Activated CD4-positive, alpha-beta T cell treated with anti-CD3 and anti-CD28 coated beads for 36 hours (primary cell): ENCODE measurements at regions not wholly inside any gene's neighbourhood (a gene's known extent, or its start where the extent isn't known, plus 50 kb on each side); places are given as distances from the start of the nearest gene placed in this dataset.

Source experiments
- ATAC-seq: fragments of 200-7000 bp; cut with Tn5 transposase; one replicate; pipeline ENCODE4 v1.10.0; 2021; ENCODE audit warnings: mild to moderate bottlenecking, moderate library complexity
- CTCF ChIA-PET: fragments of 350-600 bp; sonication (Branson Sonifier 250); formaldehyde crosslinking; loops from one replicate; lab custom pipeline; 2021; ENCODE audit warnings: antibody characterized with exemption; lab: Charles Lee
- POLR2A ChIA-PET: fragments of 350-600 bp; sonication (Branson Sonifier 250); formaldehyde crosslinking; loops from one replicate; lab custom pipeline; 2021; ENCODE audit warnings: antibody characterized with exemption, inconsistent platforms; lab: Charles Lee
- DNase-seq: peaks from one replicate; pipeline ENCODE4 v3.0.0-alpha.2; 2020
- H3K27ac Mint-ChIP-seq: one replicate; pipeline ENCODE4 v1.8.0; 2021; ENCODE audit warnings: mixed read lengths
- H3K27me3 Mint-ChIP-seq: one replicate; pipeline ENCODE4 v1.8.0; 2021; ENCODE audit warnings: mixed read lengths
- H3K36me3 Mint-ChIP-seq: one replicate; pipeline ENCODE4 v1.8.0; 2021; ENCODE audit warnings: low read depth, mixed read lengths
- H3K4me1 Mint-ChIP-seq: one replicate; pipeline ENCODE4 v1.8.0; 2021; ENCODE audit warnings: mixed read lengths
- H3K4me3 Mint-ChIP-seq: one replicate; pipeline ENCODE4 v1.8.0; 2021; ENCODE audit warnings: mild to moderate bottlenecking, moderate library complexity, mixed read lengths
- H3K9me3 Mint-ChIP-seq: one replicate; pipeline ENCODE4 v1.8.0; 2021; ENCODE audit warnings: low read depth, mixed read lengths
- intact Hi-C, 2 experiments: fragments of 100-400 bp; cut with DNase I in 1 of 2; cut with micrococcal nuclease in 1 of 2; formaldehyde crosslinking; loops; one replicate each; pipeline versions ENCODE4 v1.14.2 to v1.15.1; 2022 to 2024; cut with DNase I, micrococcal nuclease

DNA sequence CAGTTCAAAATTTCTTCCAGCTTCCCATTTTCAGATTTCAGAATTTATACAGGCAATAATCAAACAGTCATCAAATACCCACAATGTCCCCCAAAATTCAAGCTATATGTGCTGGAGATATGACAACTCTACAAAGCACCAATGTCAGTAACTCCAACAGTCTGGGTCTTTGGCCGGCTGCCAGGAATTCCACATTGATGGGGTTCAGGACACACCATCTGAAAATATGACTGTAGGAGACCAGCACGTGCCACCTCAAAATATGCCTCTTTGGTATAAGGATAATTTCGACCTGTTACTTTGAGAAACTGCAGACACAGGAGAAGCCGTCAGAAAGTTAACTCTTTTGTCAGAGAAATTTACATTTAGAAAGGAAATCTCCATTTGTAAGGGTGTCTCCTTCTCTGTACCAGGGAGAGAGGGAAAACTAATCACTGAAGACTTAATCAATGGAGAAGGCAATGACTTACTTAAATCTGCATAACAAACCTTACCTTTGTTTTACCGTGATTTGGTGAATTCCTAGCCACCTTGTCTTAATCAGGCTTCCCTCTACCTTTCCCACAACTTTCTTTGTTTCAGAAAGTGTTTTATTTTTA, 594.3 kb upstream of the CDH5 start:
- no peak overlapping the region for H3K4me3 Mint-ChIP-seq
- no peaks in the 10 kb centered on the region for H3K4me1 Mint-ChIP-seq
- intact Hi-C loops = no loop called here
- peaks cover 4% of the 10 kb centered on the region for H3K27me3 Mint-ChIP-seq
- no peaks in the 10 kb centered on the region for H3K36me3 Mint-ChIP-seq
- H3K9me3 Mint-ChIP-seq = peaks cover 14% of the 10 kb centered on the region
- DNase-seq = no peak
- ATAC-seq = no peak
- ChIA-PET CTCF (no interaction called here), POLR2A (no interaction called here)
- H3K27ac Mint-ChIP-seq = no peak overlapping the region

GRCh38 chr16:65771707-65772106, 594.8 kb upstream of the CDH5 start:
- intact Hi-C loops = no loop called here
- CTCF ChIA-PET = no interaction called here
- POLR2A ChIA-PET = no interaction called here
- H3K9me3 Mint-ChIP-seq = peaks cover 11% of the 10 kb centered on the region
- no peaks in the 10 kb centered on the region for H3K36me3 Mint-ChIP-seq
- no peak for DNase-seq
- no peak for ATAC-seq
- peaks cover 4% of the 10 kb centered on the region for H3K27me3 Mint-ChIP-seq
- no peaks in the 10 kb centered on the region for H3K4me1 Mint-ChIP-seq
- H3K27ac Mint-ChIP-seq = no peak overlapping the region
- no peak overlapping the region for H3K4me3 Mint-ChIP-seq

GRCh38 chr16:65770752-65771151, 595.7 kb upstream of the CDH5 start:
- no peaks in the 10 kb centered on the region for H3K4me1 Mint-ChIP-seq
- H3K4me3 Mint-ChIP-seq = no peak overlapping the region
- ChIA-PET POLR2A (no interaction called here), CTCF (no interaction called here)
- ATAC-seq (no peak), DNase-seq (no peak)
- no peak overlapping the region for H3K27ac Mint-ChIP-seq
- intact Hi-C loops = no loop called here
- H3K27me3 Mint-ChIP-seq = peaks cover 4% of the 10 kb centered on the region
- H3K36me3 Mint-ChIP-seq = no peaks in the 10 kb centered on the region
- H3K9me3 Mint-ChIP-seq = peaks cover 11% of the 10 kb centered on the region

GRCh38 chr16:65769776-65770438, 596.6 kb upstream of the CDH5 start:
- Mint-ChIP-seq H3K4me3 (no peak overlapping the region), H3K27ac (no peak overlapping the region), H3K36me3 (no peaks in the 10 kb centered on the region), H3K27me3 (peaks cover 4% of the 10 kb centered on the region), H3K4me1 (no peaks in the 10 kb centered on the region), H3K9me3 (peaks cover 11% of the 10 kb centered on the region)
- ATAC-seq (no peak), DNase-seq (no peak)
- ChIA-PET CTCF (interaction anchor here (0.6 kb wide), 1 partner anchor 358 kb away, joined by 3 read pairs; no protein-coding TSS in a partner anchor), POLR2A (no interaction called here)
- intact Hi-C loops = no loop called here

DNA sequence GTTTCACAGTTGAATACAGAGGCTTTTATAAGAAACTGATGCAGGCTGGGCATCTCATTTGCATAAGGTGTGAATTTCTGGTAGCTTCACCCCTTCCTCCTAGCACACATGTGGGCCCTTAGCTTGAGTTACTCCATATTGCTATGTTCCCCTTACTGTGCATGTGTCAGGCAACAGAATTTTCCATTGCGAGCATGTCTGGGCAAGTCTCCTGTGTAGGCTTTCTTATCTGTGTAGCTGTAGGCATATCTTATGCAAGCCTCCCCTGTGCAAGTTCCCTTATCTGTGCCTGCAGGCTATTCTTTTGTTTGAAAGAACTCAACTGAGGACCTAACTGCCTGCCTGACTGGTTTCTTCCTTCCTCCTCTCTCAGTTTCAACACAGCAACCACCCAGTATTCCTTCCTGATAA, 597.4 kb upstream of the CDH5 start:
- ATAC-seq (no peak), DNase-seq (no peak)
- no peak overlapping the region for H3K27ac Mint-ChIP-seq
- H3K9me3 Mint-ChIP-seq = peaks cover 11% of the 10 kb centered on the region
- H3K36me3 Mint-ChIP-seq = no peaks in the 10 kb centered on the region
- H3K27me3 Mint-ChIP-seq = peaks cover 4% of the 10 kb centered on the region
- ChIA-PET POLR2A (interaction anchor here (0.7 kb wide), 1 partner anchor 1274 kb away, joined by 3 read pairs; no protein-coding TSS in a partner anchor), CTCF (no interaction called here)
- H3K4me1 Mint-ChIP-seq = no peaks in the 10 kb centered on the region
- H3K4me3 Mint-ChIP-seq = no peak overlapping the region
- intact Hi-C loops = no loop called here

GRCh38 chr16:65767125-65767524, 599.4 kb upstream of the CDH5 start:
- Mint-ChIP-seq H3K9me3 (peaks cover 11% of the 10 kb centered on the region), H3K27ac (no peak overlapping the region), H3K27me3 (peaks cover 6% of the 10 kb centered on the region), H3K4me3 (no peak overlapping the region), H3K36me3 (no peaks in the 10 kb centered on the region), H3K4me1 (no peaks in the 10 kb centered on the region)
- DNase-seq (no peak), ATAC-seq (no peak)
- ChIA-PET CTCF (no interaction called here), POLR2A (no interaction called here)
- intact Hi-C loops = no loop called here

DNA sequence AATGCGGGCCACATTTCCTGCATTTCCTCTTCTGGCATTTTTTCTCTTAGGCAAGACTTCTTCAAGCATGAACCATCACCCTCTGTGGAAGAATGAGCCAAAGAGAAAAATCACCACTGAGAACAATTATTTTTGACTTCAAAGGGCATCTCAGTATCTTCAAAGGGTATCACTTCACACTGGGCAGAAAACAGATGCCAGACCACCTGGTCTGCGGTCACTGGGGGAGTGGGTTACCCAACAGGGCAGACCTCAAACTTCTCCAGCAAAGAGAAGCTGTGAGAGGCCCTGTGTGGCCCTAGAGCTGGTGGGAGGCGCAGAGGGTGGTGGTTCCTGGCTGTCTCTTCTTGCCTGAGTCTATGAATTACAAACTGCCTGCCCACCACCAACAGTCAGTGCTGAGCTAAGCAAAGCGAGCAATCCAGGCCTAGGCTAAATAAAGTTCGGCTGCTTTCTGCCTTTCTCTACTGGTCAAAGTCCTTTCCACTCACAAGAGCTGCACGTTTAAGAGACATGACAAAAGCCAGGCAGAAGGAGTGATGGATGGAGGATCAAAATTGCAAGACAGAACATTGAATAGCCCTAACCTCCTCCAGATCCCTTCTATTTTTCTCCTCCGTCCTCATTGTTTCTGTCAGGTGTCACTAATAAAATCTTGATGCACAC, 602.7 kb upstream of the CDH5 start:
- Mint-ChIP-seq H3K36me3 (no peaks in the 10 kb centered on the region), H3K27ac (no peak overlapping the region), H3K27me3 (peaks cover 2% of the 10 kb centered on the region), H3K9me3 (no peaks in the 10 kb centered on the region), H3K4me3 (no peak overlapping the region), H3K4me1 (no peaks in the 10 kb centered on the region)
- ChIA-PET CTCF (no interaction called here), POLR2A (no interaction called here)
- intact Hi-C loops = no loop called here
- DNase-seq (no peak), ATAC-seq (no peak)

DNA sequence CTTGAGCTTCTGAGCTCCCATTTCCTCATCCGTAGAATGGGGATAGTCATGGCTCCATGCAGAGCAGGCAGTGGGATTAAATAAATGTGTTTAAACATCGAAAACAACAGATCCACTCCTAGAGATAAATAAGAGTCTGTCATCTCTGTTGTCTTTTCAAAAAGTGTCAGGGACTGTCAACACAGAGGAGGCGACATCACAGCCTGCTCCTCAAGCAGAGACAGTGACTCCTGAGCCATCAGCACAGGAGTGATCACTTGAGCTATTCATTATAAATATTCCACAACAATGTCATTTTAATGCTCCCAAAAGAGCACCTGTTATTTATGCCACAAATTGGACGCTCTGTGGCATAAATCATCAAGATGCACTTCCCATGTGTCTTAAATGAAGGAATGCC, 605.6 kb upstream of the CDH5 start:
- POLR2A ChIA-PET = no interaction called here
- Mint-ChIP-seq H3K27me3 (peaks cover 2% of the 10 kb centered on the region), H3K4me3 (no peak overlapping the region), H3K9me3 (no peaks in the 10 kb centered on the region), H3K36me3 (no peaks in the 10 kb centered on the region), H3K27ac (no peak overlapping the region), H3K4me1 (no peaks in the 10 kb centered on the region)
- intact Hi-C loops = no loop called here
- CTCF ChIA-PET = no interaction called here
- ATAC-seq (no peak), DNase-seq (no peak)

GRCh38 chr16:65758620-65759019, 607.9 kb upstream of the CDH5 start:
- Mint-ChIP-seq H3K27me3 (peaks cover 2% of the 10 kb centered on the region), H3K9me3 (no peaks in the 10 kb centered on the region), H3K36me3 (no peaks in the 10 kb centered on the region), H3K27ac (no peak overlapping the region), H3K4me3 (no peak overlapping the region), H3K4me1 (no peaks in the 10 kb centered on the region)
- POLR2A ChIA-PET = no interaction called here
- CTCF ChIA-PET = no interaction called here
- no peak for DNase-seq
- no peak for ATAC-seq
- intact Hi-C loops = no loop called here

GRCh38 chr16:65757064-65757463, 609.4 kb upstream of the CDH5 start:
- Mint-ChIP-seq H3K4me3 (no peak overlapping the region), H3K36me3 (no peaks in the 10 kb centered on the region), H3K4me1 (no peaks in the 10 kb centered on the region), H3K27ac (no peak overlapping the region), H3K9me3 (no peaks in the 10 kb centered on the region), H3K27me3 (no peaks in the 10 kb centered on the region)
- ATAC-seq = no peak
- DNase-seq = no peak
- intact Hi-C loops = no loop called here
- POLR2A ChIA-PET = no interaction called here
- CTCF ChIA-PET = no interaction called here

GRCh38 chr16:65756163-65756562, 610.3 kb upstream of the CDH5 start:
- Mint-ChIP-seq H3K4me3 (no peak overlapping the region), H3K36me3 (no peaks in the 10 kb centered on the region), H3K27me3 (no peaks in the 10 kb centered on the region), H3K4me1 (no peaks in the 10 kb centered on the region), H3K27ac (no peak overlapping the region), H3K9me3 (no peaks in the 10 kb centered on the region)
- ATAC-seq (no peak), DNase-seq (no peak)
- ChIA-PET POLR2A (no interaction called here), CTCF (no interaction called here)
- intact Hi-C loops = no loop called here
